Calu3 (cell line): ENCODE measurements at regions not wholly inside any gene's neighbourhood (a gene's known extent, or its start where the extent isn't known, plus 50 kb on each side); places are given as distances from the start of the nearest gene placed in this dataset.

Source experiments
- BruUV-seq: library from RNA; stranded (reverse); fragments of 400-500 nt; replicated peaks from 2 replicates; lab custom pipeline; 2021; lab: Mats Ljungman, UMichigan
- CTCF ChIA-PET: fragments of 300-600 bp; sonication (Branson Sonifier 250); formaldehyde crosslinking; loops from one replicate; lab custom pipeline; 2022; ENCODE audit warnings: antibody characterized with exemption; lab: Charles Lee
- DNase-seq: peaks from one replicate; pipeline ENCODE4 v3.0.0; 2022
- H3K27ac Mint-ChIP-seq: one replicate; pipeline ENCODE4 v1.8.0; 2022; ENCODE audit warnings: mixed read lengths; ENCODE audit not compliant: unreplicated experiment
- H3K27me3 Mint-ChIP-seq: one replicate; pipeline ENCODE4 v1.8.0; 2022; ENCODE audit warnings: mixed read lengths; ENCODE audit not compliant: unreplicated experiment
- H3K36me3 Mint-ChIP-seq: one replicate; pipeline ENCODE4 v1.8.0; 2022; ENCODE audit warnings: mild to moderate bottlenecking, moderate library complexity, mixed read lengths; ENCODE audit not compliant: insufficient read depth, unreplicated experiment
- H3K4me1 Mint-ChIP-seq: one replicate; pipeline ENCODE4 v1.8.0; 2022; ENCODE audit warnings: mild to moderate bottlenecking, low read depth, mixed read lengths; ENCODE audit not compliant: unreplicated experiment
- H3K4me3 Mint-ChIP-seq: one replicate; pipeline ENCODE4 v1.8.0; 2022; ENCODE audit warnings: mild to moderate bottlenecking, low read depth, moderate library complexity, mixed read lengths; ENCODE audit not compliant: unreplicated experiment
- H3K9me3 Mint-ChIP-seq: one replicate; pipeline ENCODE4 v1.8.0; 2022; ENCODE audit warnings: low read depth, mixed read lengths; ENCODE audit not compliant: unreplicated experiment
- intact Hi-C: fragments of 100-400 bp; cut with micrococcal nuclease; formaldehyde crosslinking; loops from one replicate; pipeline ENCODE4 v1.10.0; 2022; ENCODE audit not compliant: unreplicated experiment
- TF ChIP-seq, protein P1 (sequence below): fragments of 200-600 bp; IDR thresholded peaks from one replicate; pipeline ENCODE4 v1.8.0; 2022; ENCODE audit warnings: antibody characterized with exemption; ENCODE audit not compliant: unreplicated experiment

DNA sequence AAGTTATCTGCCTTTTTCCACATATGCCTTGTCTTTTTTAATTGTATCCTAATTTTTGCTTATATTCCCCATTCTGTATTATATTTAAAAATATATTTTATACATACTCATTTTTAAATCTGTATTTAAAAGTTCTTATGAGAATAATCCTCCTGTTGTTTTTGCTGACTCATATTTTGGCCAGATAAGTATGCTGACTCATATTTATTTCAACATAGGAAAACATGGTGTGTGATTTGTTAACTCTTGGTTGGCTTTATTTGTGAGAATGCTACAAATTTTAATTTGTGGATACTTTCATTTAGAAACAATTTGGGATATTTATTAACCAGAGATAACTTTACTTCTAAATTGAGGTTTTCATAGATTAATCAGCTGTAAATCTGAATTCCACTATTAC is 587.7 kb downstream of the CPS1 start:
- Mint-ChIP-seq H3K9me3 (peaks cover 8% of the 10 kb centered on the region), H3K4me1 (peaks cover 28% of the 10 kb centered on the region), H3K27me3 (no peaks in the 10 kb centered on the region), H3K4me3 (no peak overlapping the region), H3K36me3 (peaks cover 11% of the 10 kb centered on the region), H3K27ac (peak overlapping the region; percentile 66)
- CTCF ChIA-PET: no interaction called here
- no peak for DNase-seq
- intact Hi-C loops: no loop called here
- TF ChIP-seq, protein P1, sequence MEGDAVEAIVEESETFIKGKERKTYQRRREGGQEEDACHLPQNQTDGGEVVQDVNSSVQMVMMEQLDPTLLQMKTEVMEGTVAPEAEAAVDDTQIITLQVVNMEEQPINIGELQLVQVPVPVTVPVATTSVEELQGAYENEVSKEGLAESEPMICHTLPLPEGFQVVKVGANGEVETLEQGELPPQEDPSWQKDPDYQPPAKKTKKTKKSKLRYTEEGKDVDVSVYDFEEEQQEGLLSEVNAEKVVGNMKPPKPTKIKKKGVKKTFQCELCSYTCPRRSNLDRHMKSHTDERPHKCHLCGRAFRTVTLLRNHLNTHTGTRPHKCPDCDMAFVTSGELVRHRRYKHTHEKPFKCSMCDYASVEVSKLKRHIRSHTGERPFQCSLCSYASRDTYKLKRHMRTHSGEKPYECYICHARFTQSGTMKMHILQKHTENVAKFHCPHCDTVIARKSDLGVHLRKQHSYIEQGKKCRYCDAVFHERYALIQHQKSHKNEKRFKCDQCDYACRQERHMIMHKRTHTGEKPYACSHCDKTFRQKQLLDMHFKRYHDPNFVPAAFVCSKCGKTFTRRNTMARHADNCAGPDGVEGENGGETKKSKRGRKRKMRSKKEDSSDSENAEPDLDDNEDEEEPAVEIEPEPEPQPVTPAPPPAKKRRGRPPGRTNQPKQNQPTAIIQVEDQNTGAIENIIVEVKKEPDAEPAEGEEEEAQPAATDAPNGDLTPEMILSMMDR: no peak
- BruUV-seq: no TSS peak

DNA sequence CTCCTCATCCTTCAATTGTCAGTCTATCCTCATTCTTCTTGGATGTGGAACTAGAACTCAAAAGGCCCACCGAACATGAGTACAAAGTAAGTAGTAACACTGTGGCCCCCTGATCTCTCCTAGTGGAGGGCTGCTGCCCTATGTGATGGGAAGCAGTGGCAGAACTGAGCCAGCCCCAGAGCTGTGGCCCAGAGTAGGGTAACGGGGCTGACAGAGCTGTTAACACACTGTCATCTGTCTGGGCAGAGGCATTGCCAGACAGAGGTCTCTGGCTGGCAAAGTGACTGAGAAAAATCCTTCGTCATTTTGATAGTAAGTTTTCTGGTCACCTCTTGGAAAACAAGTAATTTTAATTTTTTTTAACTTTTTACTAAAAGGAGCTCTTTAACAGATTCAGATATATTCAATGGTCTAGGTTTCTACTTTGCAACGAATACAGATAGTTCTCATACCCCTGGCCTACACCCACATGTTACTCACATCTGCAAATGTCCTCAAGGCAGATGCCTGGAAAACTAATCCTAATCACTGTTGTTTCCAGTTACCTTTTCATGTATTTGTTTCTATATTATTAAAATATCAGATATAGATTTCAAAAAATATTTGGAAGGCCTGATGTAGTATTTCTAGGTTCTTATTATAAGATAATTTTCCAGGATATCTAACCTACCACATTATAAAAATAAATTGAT is 588.7 kb downstream of the CPS1 start:
- Mint-ChIP-seq H3K4me1 (peaks cover 19% of the 10 kb centered on the region), H3K9me3 (peaks cover 5% of the 10 kb centered on the region), H3K27me3 (no peaks in the 10 kb centered on the region), H3K27ac (peak overlapping the region; percentile 66), H3K4me3 (no peak overlapping the region), H3K36me3 (peaks cover 11% of the 10 kb centered on the region)
- intact Hi-C loops: no loop called here
- CTCF ChIA-PET: no interaction called here
- no peak for DNase-seq
- TF ChIP-seq, protein P1: no peak
- no TSS peak for BruUV-seq

DNA sequence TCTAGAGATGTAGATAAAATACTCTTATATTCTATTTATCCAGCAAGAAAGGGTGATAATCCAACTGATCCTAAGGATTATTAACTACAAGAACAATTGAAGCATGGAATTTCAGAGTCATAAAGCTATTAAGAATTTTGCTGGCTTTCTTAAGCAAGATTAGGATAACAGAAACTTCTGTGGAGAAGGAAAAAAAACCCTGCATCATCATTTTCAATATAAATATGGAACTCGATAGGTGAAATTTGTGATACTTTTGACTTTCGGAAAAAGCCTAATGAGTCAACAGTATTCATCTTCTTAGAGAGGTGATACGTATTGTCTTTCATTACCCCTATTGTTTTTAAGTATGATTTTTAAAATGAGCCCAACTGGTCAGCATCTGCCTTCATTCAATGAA is 593.3 kb downstream of the CPS1 start:
- no TSS peak for BruUV-seq
- intact Hi-C loops: no loop called here
- no peak overlapping the region for H3K27ac Mint-ChIP-seq
- H3K36me3 Mint-ChIP-seq: peaks cover 3% of the 10 kb centered on the region
- no peak overlapping the region for H3K4me3 Mint-ChIP-seq
- no peaks in the 10 kb centered on the region for H3K27me3 Mint-ChIP-seq
- no peaks in the 10 kb centered on the region for H3K9me3 Mint-ChIP-seq
- peaks cover 5% of the 10 kb centered on the region for H3K4me1 Mint-ChIP-seq
- CTCF ChIA-PET: interaction anchor here (0.7 kb wide), 1 partner anchor 72 kb away, joined by 3 read pairs; no protein-coding TSS in a partner anchor
- TF ChIP-seq, protein P1: no peak
- no peak for DNase-seq

DNA sequence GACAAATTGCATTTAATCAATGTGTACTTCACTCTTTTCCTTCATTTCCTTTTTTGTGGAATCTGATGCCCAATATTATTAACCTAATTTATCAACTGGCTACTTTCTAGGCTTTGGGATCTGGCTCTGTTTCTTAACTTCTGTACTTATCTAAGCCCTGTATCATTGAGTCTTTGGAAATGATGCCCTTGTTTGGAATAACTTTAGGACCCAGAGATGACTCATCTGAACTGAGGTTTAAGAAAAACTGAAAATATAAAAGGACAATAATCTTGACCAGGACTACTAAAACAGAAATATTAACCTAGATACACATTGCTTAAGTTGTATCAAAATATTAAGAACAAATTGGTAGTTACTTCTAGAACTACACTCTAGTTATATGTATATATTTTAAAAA is 600.8 kb downstream of the CPS1 start:
- H3K4me3 Mint-ChIP-seq: no peak overlapping the region
- no peaks in the 10 kb centered on the region for H3K9me3 Mint-ChIP-seq
- intact Hi-C loops: no loop called here
- no peaks in the 10 kb centered on the region for H3K36me3 Mint-ChIP-seq
- CTCF ChIA-PET: interaction anchor here (0.7 to 1.8 kb wide), 3 partner anchors 71 to 494 kb away, joined by 3 to 17 read pairs (median 3); no protein-coding TSS in a partner anchor
- no peaks in the 10 kb centered on the region for H3K27me3 Mint-ChIP-seq
- H3K4me1 Mint-ChIP-seq: peaks cover 7% of the 10 kb centered on the region
- no TSS peak for BruUV-seq
- TF ChIP-seq, protein P1: no peak
- H3K27ac Mint-ChIP-seq: no peak overlapping the region
- DNase-seq: no peak
